ENCODE measurements at regions not wholly inside any gene's neighbourhood (a gene's known extent, or its start where the extent isn't known, plus 50 kb on each side); places are given as distances from the start of the nearest gene placed in this dataset.

GRCh38 chr11:13899603-13900002, 62.9 kb upstream of the SPON1 start:
- H3K4me3 ChIP-seq (replicated peaks; ENCODE audit: low read depth, low read length) = no peak overlapping the region
- TF ChIP-seq CTCF (IDR thresholded peaks at IDR 0.05; ENCODE audit: low read depth, low read length, missing control alignments) = no peak
- no peak for DNase-seq (ENCODE audit: extremely low read depth, low read depth)

- no peak overlapping the region for H3K4me3 ChIP-seq (replicated peaks; ENCODE audit: low read depth, low read length)
- DNase-seq (ENCODE audit: extremely low read depth, low read depth) = no peak
- no peak for TF ChIP-seq CTCF (IDR thresholded peaks at IDR 0.05; ENCODE audit: low read depth, low read length, missing control alignments)
Measured at GRCh38 chr11:13902523-13902922, 60.0 kb upstream of the SPON1 start.

- DNase-seq (ENCODE audit: extremely low read depth, low read depth) = no peak
- H3K4me3 ChIP-seq (replicated peaks; ENCODE audit: low read depth, low read length) = no peak overlapping the region
- no peak for TF ChIP-seq CTCF (IDR thresholded peaks at IDR 0.05; ENCODE audit: low read depth, low read length, missing control alignments)
Measured at GRCh38 chr11:13905137-13905781, 57.3 kb upstream of the SPON1 start.

GRCh38 chr11:13907678-13908077, 54.8 kb upstream of the SPON1 start:
- no peak for DNase-seq (ENCODE audit: extremely low read depth, low read depth)
- TF ChIP-seq CTCF (IDR thresholded peaks at IDR 0.05; ENCODE audit: low read depth, low read length, missing control alignments) = no peak

GRCh38 chr11:13908535-13908934, 54.0 kb upstream of the SPON1 start:
- no peak for TF ChIP-seq CTCF (IDR thresholded peaks at IDR 0.05; ENCODE audit: low read depth, low read length, missing control alignments)
- no peak overlapping the region for H3K4me3 ChIP-seq (replicated peaks; ENCODE audit: low read depth, low read length)
- DNase-seq (ENCODE audit: extremely low read depth, low read depth) = no peak

More at GRCh38 chr11:13907678-13908077, 54.8 kb upstream of the SPON1 start:
- H3K4me3 ChIP-seq (replicated peaks; ENCODE audit: low read depth, low read length) = no peak overlapping the region
